Right lobe of liver (tissue), 4 donors: ENCODE measurements at regions not wholly inside any gene's neighbourhood (a gene's known extent, or its start where the extent isn't known, plus 50 kb on each side); places are given as distances from the start of the nearest gene placed in this dataset.

Source experiments
- CTCF ChIP-seq, 4 donors: fragments of 200-600 bp in 3 of 4; fragments of 450-650 bp in 1 of 4; IDR thresholded peaks; one replicate each; pipeline versions ENCODE4 v1.5.1 to v1.8.0; 2016 to 2022; ENCODE audit warnings: antibody characterized with exemption in 4 of 4, mild to moderate bottlenecking in 2 of 4
- POLR2A ChIP-seq: fragments of 450-650 bp; IDR thresholded peaks from one replicate; pipeline ENCODE4 v1.6.1; 2017; ENCODE audit warnings: antibody characterized with exemption, mild to moderate bottlenecking
- donor health status: DM: no; HTN: no; CAD: no.
- donor health status: DM: no; HTN: no; CAD: no.
- donor health status: DM: no; HTN: yes; CAD: no.

GRCh38 chr2:177021706-177022343 lies 190.8 kb upstream of the HNRNPA3 start:
- no peak for TF ChIP-seq CTCF (IDR thresholded peaks at IDR 0.05)
- TF ChIP-seq POLR2A = no peak
